ENCODE measurements at regions not wholly inside any gene's neighbourhood (a gene's known extent, or its start where the extent isn't known, plus 50 kb on each side); places are given as distances from the start of the nearest gene placed in this dataset.
"Not testable (repeated sequence)": the region's sequence is repeated elsewhere in the genome, so short reads cannot be mapped to it uniquely, and the experiment has no call there.

- DNase-seq (ENCODE audit: low read depth in 2 of 2): no peak
These were observed 97.6 kb upstream of the SIM2 start for GRCh38 chr21:36601362-36601761.

- DNase-seq (ENCODE audit: low read depth in 2 of 2): no peak
These were observed 96.2 kb upstream of the SIM2 start for GRCh38 chr21:36602735-36603134.

- DNase-seq (ENCODE audit: low read depth in 2 of 2): no peak
These were observed 95.7 kb upstream of the SIM2 start for GRCh38 chr21:36603221-36603620.

GRCh38 chr21:36605426-36605825 is 93.5 kb upstream of the SIM2 start:
- DNase-seq (ENCODE audit: low read depth in 2 of 2): no peak

- DNase-seq (ENCODE audit: low read depth in 2 of 2): no peak
These were observed 92.5 kb upstream of the SIM2 start for GRCh38 chr21:36606287-36606982.

- DNase-seq (ENCODE audit: low read depth in 2 of 2): no peak
These were observed 92.0 kb upstream of the SIM2 start for GRCh38 chr21:36606983-36607325.

GRCh38 chr21:36608041-36608896 is 90.6 kb upstream of the SIM2 start:
- no peak for DNase-seq (ENCODE audit: low read depth in 2 of 2)

- no peak for DNase-seq (ENCODE audit: low read depth in 2 of 2)
These were observed 90.1 kb upstream of the SIM2 start for GRCh38 chr21:36608897-36609225.

- DNase-seq (ENCODE audit: low read depth in 2 of 2): no peak
These were observed 89.3 kb upstream of the SIM2 start for GRCh38 chr21:36609654-36610053.

- DNase-seq (ENCODE audit: low read depth in 2 of 2): no peak
These were observed 88.7 kb upstream of the SIM2 start for GRCh38 chr21:36610201-36610600.

GRCh38 chr21:36610935-36611334 is 88.0 kb upstream of the SIM2 start:
- DNase-seq (ENCODE audit: low read depth in 2 of 2): no peak

- DNase-seq (ENCODE audit: low read depth in 2 of 2): no peak
These were observed 87.5 kb upstream of the SIM2 start for GRCh38 chr21:36611379-36611778.

- no peak for DNase-seq (ENCODE audit: low read depth in 2 of 2)
These were observed 85.9 kb upstream of the SIM2 start for GRCh38 chr21:36613059-36613458.

- DNase-seq (ENCODE audit: low read depth in 2 of 2): no peak
These were observed 85.4 kb upstream of the SIM2 start for GRCh38 chr21:36613554-36613953.

GRCh38 chr21:36615274-36615964 is 83.5 kb upstream of the SIM2 start:
- DNase-seq (ENCODE audit: low read depth in 2 of 2): no peak

- DNase-seq (ENCODE audit: low read depth in 2 of 2): not testable (repeated sequence)
These were observed 82.1 kb upstream of the SIM2 start for GRCh38 chr21:36616773-36617172.

- DNase-seq (ENCODE audit: low read depth in 2 of 2): not testable (repeated sequence)
These were observed 77.1 kb upstream of the SIM2 start for GRCh38 chr21:36621794-36622193.

GRCh38 chr21:36624105-36624504 is 74.8 kb upstream of the SIM2 start:
- DNase-seq (ENCODE audit: low read depth in 2 of 2): no peak

GRCh38 chr21:36626791-36627190 is 72.1 kb upstream of the SIM2 start:
- no peak for DNase-seq (ENCODE audit: low read depth in 2 of 2)

GRCh38 chr21:36627242-36627641 is 71.7 kb upstream of the SIM2 start:
- DNase-seq (ENCODE audit: low read depth in 2 of 2): peak in 1 of 2 experiments; percentile 4

- no peak for DNase-seq (ENCODE audit: low read depth in 2 of 2)
These were observed 70.8 kb upstream of the SIM2 start for GRCh38 chr21:36628106-36628505.

GRCh38 chr21:36628761-36629460 is 70.0 kb upstream of the SIM2 start:
- peak in 1 of 2 experiments; percentile 4 for DNase-seq (ENCODE audit: low read depth in 2 of 2)

Measured in fibroblast of skin of left quadriceps (primary cell).